ENCODE measurements at regions not wholly inside any gene's neighbourhood (a gene's known extent, or its start where the extent isn't known, plus 50 kb on each side); places are given as distances from the start of the nearest gene placed in this dataset.
"Not testable (repeated sequence)": the region's sequence is repeated elsewhere in the genome, so short reads cannot be mapped to it uniquely, and the experiment has no call there.

GRCh38 chr9:85444243-85444642 lies 297.5 kb downstream of the AGTPBP1 start:
- Mint-ChIP-seq H3K27me3 (peaks cover 7% of the 10 kb centered on the region), H3K9me3 (no peaks in the 10 kb centered on the region), H3K36me3 (ENCODE audit: low read depth) (no peaks in the 10 kb centered on the region), H3K27ac (no peak overlapping the region), H3K4me1 (no peaks in the 10 kb centered on the region), H3K4me3 (no peak overlapping the region)
- no peak for DNase-seq
- ChIA-PET POLR2A (no interaction called here), CTCF (no interaction called here)

- ChIA-PET POLR2A (no interaction called here), CTCF (no interaction called here)
- H3K27ac Mint-ChIP-seq: no peak overlapping the region
- no peaks in the 10 kb centered on the region for H3K36me3 Mint-ChIP-seq (ENCODE audit: low read depth)
- H3K4me3 Mint-ChIP-seq: no peak overlapping the region
- H3K4me1 Mint-ChIP-seq: no peaks in the 10 kb centered on the region
- no peak for DNase-seq
- peaks cover 2% of the 10 kb centered on the region for H3K27me3 Mint-ChIP-seq
- no peaks in the 10 kb centered on the region for H3K9me3 Mint-ChIP-seq
Measured at GRCh38 chr9:85443190-85443598, 298.6 kb downstream of the AGTPBP1 start.

GRCh38 chr9:85439791-85440190 lies 302.0 kb downstream of the AGTPBP1 start:
- Mint-ChIP-seq H3K9me3 (no peaks in the 10 kb centered on the region), H3K36me3 (ENCODE audit: low read depth) (no peaks in the 10 kb centered on the region), H3K27me3 (no peaks in the 10 kb centered on the region), H3K4me3 (no peak overlapping the region), H3K4me1 (no peaks in the 10 kb centered on the region), H3K27ac (no peak overlapping the region)
- DNase-seq: no peak
- POLR2A ChIA-PET: no interaction called here
- CTCF ChIA-PET: no interaction called here

GRCh38 chr9:85433956-85434355 lies 307.8 kb downstream of the AGTPBP1 start:
- H3K4me3 Mint-ChIP-seq; POLR2A ChIA-PET; H3K4me1 Mint-ChIP-seq; DNase-seq; H3K27me3 Mint-ChIP-seq; CTCF ChIA-PET; H3K9me3 Mint-ChIP-seq; H3K27ac Mint-ChIP-seq; H3K36me3 Mint-ChIP-seq (ENCODE audit: low read depth): not testable (repeated sequence)

- H3K27me3 Mint-ChIP-seq; DNase-seq; H3K36me3 Mint-ChIP-seq (ENCODE audit: low read depth); H3K27ac Mint-ChIP-seq; H3K9me3 Mint-ChIP-seq; H3K4me1 Mint-ChIP-seq; CTCF ChIA-PET; H3K4me3 Mint-ChIP-seq; POLR2A ChIA-PET: not testable (repeated sequence)
Measured at GRCh38 chr9:85433551-85433950, 308.2 kb downstream of the AGTPBP1 start.

- H3K36me3 Mint-ChIP-seq (ENCODE audit: low read depth): no peaks in the 10 kb centered on the region
- no peak overlapping the region for H3K4me3 Mint-ChIP-seq
- CTCF ChIA-PET: no interaction called here
- DNase-seq: no peak
- H3K9me3 Mint-ChIP-seq: no peaks in the 10 kb centered on the region
- H3K4me1 Mint-ChIP-seq: no peaks in the 10 kb centered on the region
- no peaks in the 10 kb centered on the region for H3K27me3 Mint-ChIP-seq
- POLR2A ChIA-PET: no interaction called here
- no peak overlapping the region for H3K27ac Mint-ChIP-seq
Measured at GRCh38 chr9:85433046-85433445, 308.7 kb downstream of the AGTPBP1 start.

GRCh38 chr9:85432599-85432998 lies 309.2 kb downstream of the AGTPBP1 start:
- no peak overlapping the region for H3K4me3 Mint-ChIP-seq
- no peak overlapping the region for H3K27ac Mint-ChIP-seq
- POLR2A ChIA-PET: no interaction called here
- no peaks in the 10 kb centered on the region for H3K27me3 Mint-ChIP-seq
- H3K4me1 Mint-ChIP-seq: no peaks in the 10 kb centered on the region
- CTCF ChIA-PET: no interaction called here
- no peak for DNase-seq
- no peaks in the 10 kb centered on the region for H3K36me3 Mint-ChIP-seq (ENCODE audit: low read depth)
- H3K9me3 Mint-ChIP-seq: no peaks in the 10 kb centered on the region

GRCh38 chr9:85431339-85432102 lies 310.2 kb downstream of the AGTPBP1 start:
- ChIA-PET CTCF (interaction anchor here (1.7 kb wide), 1 partner anchor 10 kb away, joined by 3 read pairs; no protein-coding TSS in a partner anchor), POLR2A (no interaction called here)
- Mint-ChIP-seq H3K4me3 (no peak overlapping the region), H3K4me1 (no peaks in the 10 kb centered on the region), H3K36me3 (ENCODE audit: low read depth) (no peaks in the 10 kb centered on the region), H3K27ac (no peak overlapping the region), H3K9me3 (no peaks in the 10 kb centered on the region), H3K27me3 (no peaks in the 10 kb centered on the region)
- no peak for DNase-seq

GRCh38 chr9:85430659-85431338 lies 311.0 kb downstream of the AGTPBP1 start:
- H3K9me3 Mint-ChIP-seq: no peaks in the 10 kb centered on the region
- CTCF ChIA-PET: interaction anchor here (1.7 kb wide), 1 partner anchor 9 kb away, joined by 3 read pairs; no protein-coding TSS in a partner anchor
- DNase-seq: no peak
- no peak overlapping the region for H3K4me3 Mint-ChIP-seq
- peaks cover 3% of the 10 kb centered on the region for H3K27me3 Mint-ChIP-seq
- no peaks in the 10 kb centered on the region for H3K4me1 Mint-ChIP-seq
- H3K36me3 Mint-ChIP-seq (ENCODE audit: low read depth): no peaks in the 10 kb centered on the region
- POLR2A ChIA-PET: no interaction called here
- no peak overlapping the region for H3K27ac Mint-ChIP-seq

GRCh38 chr9:85428230-85428629 lies 313.5 kb downstream of the AGTPBP1 start:
- DNase-seq: no peak
- H3K27ac Mint-ChIP-seq: no peak overlapping the region
- CTCF ChIA-PET: interaction anchor here (0.5 kb wide), 1 partner anchor 17 kb away, joined by 4 read pairs; no protein-coding TSS in a partner anchor
- H3K27me3 Mint-ChIP-seq: peaks cover 6% of the 10 kb centered on the region
- no peak overlapping the region for H3K4me3 Mint-ChIP-seq
- no peaks in the 10 kb centered on the region for H3K4me1 Mint-ChIP-seq
- no peaks in the 10 kb centered on the region for H3K36me3 Mint-ChIP-seq (ENCODE audit: low read depth)
- POLR2A ChIA-PET: no interaction called here
- H3K9me3 Mint-ChIP-seq: no peaks in the 10 kb centered on the region

GRCh38 chr9:85427772-85428171 lies 314.0 kb downstream of the AGTPBP1 start:
- Mint-ChIP-seq H3K4me1 (no peaks in the 10 kb centered on the region), H3K4me3 (no peak overlapping the region), H3K9me3 (no peaks in the 10 kb centered on the region), H3K27me3 (peaks cover 6% of the 10 kb centered on the region), H3K27ac (no peak overlapping the region), H3K36me3 (ENCODE audit: low read depth) (no peaks in the 10 kb centered on the region)
- no peak for DNase-seq
- ChIA-PET CTCF (interaction anchor here (1.6 kb wide), 1 partner anchor 1031 kb away, joined by 4 read pairs; no protein-coding TSS in a partner anchor), POLR2A (no interaction called here)

GRCh38 chr9:85425153-85425611 lies 316.6 kb downstream of the AGTPBP1 start:
- ChIA-PET CTCF (interaction anchor here (0.5 to 1.6 kb wide), 5 partner anchors 12 to 1028 kb away, joined by 3 to 12 read pairs (median 3); no protein-coding TSS in a partner anchor), POLR2A (no interaction called here)
- Mint-ChIP-seq H3K27me3 (peaks cover 6% of the 10 kb centered on the region), H3K4me1 (peaks cover 4% of the 10 kb centered on the region), H3K4me3 (no peak overlapping the region), H3K36me3 (ENCODE audit: low read depth) (no peaks in the 10 kb centered on the region), H3K9me3 (no peaks in the 10 kb centered on the region), H3K27ac (no peak overlapping the region)
- DNase-seq: peak; percentile 53

- POLR2A ChIA-PET: no interaction called here
- CTCF ChIA-PET: no interaction called here
- peaks cover 4% of the 10 kb centered on the region for H3K4me1 Mint-ChIP-seq
- peaks cover 6% of the 10 kb centered on the region for H3K27me3 Mint-ChIP-seq
- H3K27ac Mint-ChIP-seq: no peak overlapping the region
- no peaks in the 10 kb centered on the region for H3K9me3 Mint-ChIP-seq
- no peaks in the 10 kb centered on the region for H3K36me3 Mint-ChIP-seq (ENCODE audit: low read depth)
- no peak overlapping the region for H3K4me3 Mint-ChIP-seq
- DNase-seq: no peak
Measured at GRCh38 chr9:85423422-85423821, 318.3 kb downstream of the AGTPBP1 start.

GRCh38 chr9:85421641-85422040 lies 320.1 kb downstream of the AGTPBP1 start:
- Mint-ChIP-seq H3K4me1 (peaks cover 4% of the 10 kb centered on the region), H3K9me3 (no peaks in the 10 kb centered on the region), H3K27ac (no peak overlapping the region), H3K4me3 (no peak overlapping the region), H3K36me3 (ENCODE audit: low read depth) (no peaks in the 10 kb centered on the region), H3K27me3 (peaks cover 6% of the 10 kb centered on the region)
- ChIA-PET CTCF (interaction anchor here (0.9 to 1.0 kb wide), 2 partner anchors 9 to 10 kb away, joined by 3 to 5 read pairs; no protein-coding TSS in a partner anchor), POLR2A (no interaction called here)
- DNase-seq: no peak
